Astrocyte (in vitro differentiated cells and primary cell): ENCODE measurements at regions not wholly inside any gene's neighbourhood (a gene's known extent, or its start where the extent isn't known, plus 50 kb on each side); places are given as distances from the start of the nearest gene placed in this dataset.

ENCODE experiments used
- CTCF ChIP-seq: IDR thresholded peaks from 2 replicates; pipeline ENCODE4 v1.5.1; 2011; ENCODE audit warnings: low read depth, mild to moderate bottlenecking, inconsistent platforms, low read length, moderate library complexity; ENCODE audit not compliant: insufficient read depth
- EZH2 ChIP-seq: IDR thresholded peaks from 2 replicates; pipeline ENCODE4 v1.6.1; 2012; ENCODE audit warnings: mild to moderate bottlenecking, low read length, inconsistent platforms; ENCODE audit not compliant: insufficient read depth

- no peak for TF ChIP-seq EZH2
- TF ChIP-seq CTCF, result no peak
Observed at GRCh38 chr2:7815726-7816125, 866.1 kb upstream of the ID2 start.
